HepG2 (cell line): ENCODE measurements at regions not wholly inside any gene's neighbourhood (a gene's known extent, or its start where the extent isn't known, plus 50 kb on each side); places are given as distances from the start of the nearest gene placed in this dataset.

Experiments used
- ATAC-seq: fragments of 200-7000 bp; cut with Tn5 transposase; 3 replicates; pipeline ENCODE4 v1.9.1; 2020; ENCODE audit warnings: mild to moderate bottlenecking, moderate library complexity
- BruUV-seq: library from RNA; stranded (reverse); fragments of 400-500 nt; replicated peaks from 2 replicates; lab custom pipeline; 2021; lab: Mats Ljungman, UMichigan
- CTCF ChIA-PET: fragments of 300-600 bp; formaldehyde crosslinking; extraction: SDS; loops from one replicate; lab custom pipeline; 2021; ENCODE audit warnings: low total read pairs, inconsistent platforms, low intra/inter-chr PET ratio; lab: Yijun Ruan, JAX
- POLR2A ChIA-PET: fragments of 350-600 bp; sonication (Branson Sonifier 250); formaldehyde crosslinking; loops from one replicate; lab custom pipeline; 2020; ENCODE audit warnings: antibody characterized with exemption, inconsistent platforms; lab: Yijun Ruan, JAX
- DNase-seq: peaks from one replicate; pipeline ENCODE4 v3.0.0-alpha.2; 2015; ENCODE audit warnings: low spot score
- FAIRE-seq: peaks from 3 replicates; lab custom pipeline; 2011; peaks lifted over from hg19 to GRCh38; lab: Jason Lieb, UNC
- H2AFZ ChIP-seq: one replicate; pipeline ENCODE4 v1.6.1; 2011; ENCODE audit warnings: low read length, inconsistent platforms
- H3K27ac ChIP-seq: fragments of 300-600 bp; 3 replicates; pipeline ENCODE4 v1.8.0; 2011; ENCODE audit warnings: mixed run types, mild to moderate bottlenecking, mixed read lengths, low read length, inconsistent platforms; ENCODE audit not compliant: insufficient read depth; ENCODE audit errors: extremely low read length
- H3K27me3 ChIP-seq, 2 experiments: fragments of 200-600 bp in 1 of 2; 2 replicates in 1 of 2; 3 replicates in 1 of 2; pipeline versions ENCODE4 v1.6.0 to v1.8.0; 2011; ENCODE audit warnings: low read length in 2 of 2, mild to moderate bottlenecking in 2 of 2, moderate library complexity in 2 of 2, inconsistent platforms in 1 of 2; ENCODE audit not compliant: insufficient read depth in 2 of 2, control insufficient read depth in 1 of 2
- H3K36me3 ChIP-seq, 2 experiments: fragments of 200-600 bp in 1 of 2; replicated peaks in 1 of 2; 2 replicates in 1 of 2; 3 replicates in 1 of 2; pipeline versions ENCODE4 v1.5.1 to v1.8.0; 2011; ENCODE audit warnings: low read length in 2 of 2, inconsistent platforms in 1 of 2; ENCODE audit not compliant: insufficient read depth in 2 of 2, control insufficient read depth in 1 of 2
- H3K4me1 ChIP-seq: 2 replicates; pipeline ENCODE4 v1.5.1; 2012; ENCODE audit warnings: low read length, inconsistent platforms; ENCODE audit not compliant: insufficient read depth
- H3K4me2 ChIP-seq: 2 replicates; pipeline ENCODE4 v1.6.0; 2011; ENCODE audit warnings: low read depth, low read length, inconsistent platforms
- H3K4me3 ChIP-seq, 3 experiments: fragments of 200-600 bp in 1 of 3; sonication (generic), shearing (Covaris generic) in 1 of 3; replicated peaks in 1 of 3; 2 replicates each; pipeline ENCODE4 v1.5.1; 2011 to 2016; ENCODE audit warnings: low read length in 3 of 3, inconsistent platforms in 2 of 3, low read depth in 2 of 3, mild to moderate bottlenecking in 2 of 3, control low read depth in 1 of 3, mixed read lengths in 1 of 3; ENCODE audit not compliant: insufficient read depth in 1 of 3
- H3K79me2 ChIP-seq: one replicate; pipeline ENCODE4 v1.6.1; 2011; ENCODE audit warnings: low read length, inconsistent platforms; ENCODE audit not compliant: insufficient read depth
- H3K9ac ChIP-seq: 2 replicates; pipeline ENCODE4 v1.6.0; 2011; ENCODE audit warnings: mild to moderate bottlenecking, low read depth, low read length, inconsistent platforms; ENCODE audit not compliant: insufficient read depth
- H3K9me3 ChIP-seq: 2 replicates; pipeline ENCODE4 v1.5.1; 2012; ENCODE audit warnings: mild to moderate bottlenecking, low read length
- H4K20me1 ChIP-seq: 2 replicates; pipeline ENCODE4 v1.6.0; 2011; ENCODE audit warnings: inconsistent platforms, mild to moderate bottlenecking, low read length, moderate library complexity; ENCODE audit not compliant: insufficient read depth
- ARNTL ChIP-seq: sonication (generic); formaldehyde crosslinking; IDR thresholded peaks from 2 replicates; pipeline ENCODE4 v1.4.0; 2020; ENCODE audit warnings: mild to moderate bottlenecking, missing genetic modification reagents
- CENPX ChIP-seq: sonication (generic); formaldehyde crosslinking; IDR thresholded peaks from 2 replicates; pipeline ENCODE4 v1.9.0; 2021; ENCODE audit warnings: mild to moderate bottlenecking, missing genetic modification reagents, moderate library complexity
- HOXA9 ChIP-seq: sonication (generic); formaldehyde crosslinking; IDR thresholded peaks from 2 replicates; pipeline ENCODE4 v1.8.1; 2022; ENCODE audit warnings: missing genetic modification reagents, mild to moderate bottlenecking, moderate library complexity, borderline replicate concordance
- MED1 ChIP-seq: sonication (generic); formaldehyde crosslinking; IDR thresholded peaks from 2 replicates; pipeline ENCODE4 v1.4.0; 2020; ENCODE audit warnings: missing genetic modification reagents
- MXI1 ChIP-seq: IDR thresholded peaks from 3 replicates; pipeline ENCODE4 v1.6.1; 2012; ENCODE audit warnings: low read depth, low read length, inconsistent platforms, borderline replicate concordance
- NKX3-1 ChIP-seq: sonication (generic); formaldehyde crosslinking; IDR thresholded peaks from 2 replicates; pipeline ENCODE4 v1.5.0; 2020; ENCODE audit warnings: missing genetic modification reagents
- RARA ChIP-seq: IDR thresholded peaks from 2 replicates; pipeline ENCODE4 v1.6.1; 2016; ENCODE audit warnings: missing genetic modification reagents, missing compliant biosample characterization
- SNAI1 ChIP-seq: sonication (generic); formaldehyde crosslinking; IDR thresholded peaks from 2 replicates; pipeline ENCODE4 v1.5.0; 2020; ENCODE audit warnings: mild to moderate bottlenecking, missing genetic modification reagents, borderline replicate concordance
- SOX5 ChIP-seq: IDR thresholded peaks from 2 replicates; pipeline ENCODE4 v1.6.1; 2016; ENCODE audit warnings: borderline replicate concordance
- SRY ChIP-seq: sonication (generic); formaldehyde crosslinking; IDR thresholded peaks from 2 replicates; pipeline ENCODE4 v1.8.0; 2022; ENCODE audit warnings: mild to moderate bottlenecking, missing genetic modification reagents
- ZNF17 ChIP-seq: sonication (generic); formaldehyde crosslinking; IDR thresholded peaks from 2 replicates; pipeline ENCODE4 v1.5.0; 2020; ENCODE audit warnings: mild to moderate bottlenecking, missing genetic modification reagents
- ZNF546 ChIP-seq: sonication (generic); formaldehyde crosslinking; conservative IDR thresholded peaks from 2 replicates; pipeline ENCODE4 v1.8.1; 2023; ENCODE audit warnings: mild to moderate bottlenecking, missing genetic modification reagents
- ZNF776 ChIP-seq: sonication (generic); formaldehyde crosslinking; IDR thresholded peaks from 2 replicates; pipeline ENCODE4 v1.4.0; 2020; ENCODE audit warnings: mild to moderate bottlenecking, missing genetic modification reagents
- WGBS: methylation state at CpG from one replicate; pipeline ENCODE4 v1.1.6; 2017; ENCODE audit warnings: low lambda C conversion rate; 5-methylcytosine and 5-hydroxymethylcytosine counted together
- in situ Hi-C: cut with HindIII; loops from 2 replicates; pipeline ENCODE4 v1.10.0; 2017; ENCODE audit warnings: low pct_unique_long_range_greater_than_20kb; ENCODE audit not compliant: extremely low pct_ligation_motif_present
- intact Hi-C: fragments of 100-400 bp; cut with micrococcal nuclease; formaldehyde crosslinking; loops from one replicate; pipeline ENCODE4 v1.10.0; 2022; ENCODE audit not compliant: unreplicated experiment
- TF ChIP-seq, protein P1 (sequence below): sonication (generic); formaldehyde crosslinking; IDR thresholded peaks from 2 replicates; pipeline ENCODE4 v1.5.1; 2020; ENCODE audit warnings: mild to moderate bottlenecking, missing genetic modification reagents, moderate library complexity
- TF ChIP-seq, protein P2 (sequence below): sonication (generic); formaldehyde crosslinking; IDR thresholded peaks from 2 replicates; pipeline ENCODE4 v1.4.0; 2020; ENCODE audit warnings: missing genetic modification reagents

DNA sequence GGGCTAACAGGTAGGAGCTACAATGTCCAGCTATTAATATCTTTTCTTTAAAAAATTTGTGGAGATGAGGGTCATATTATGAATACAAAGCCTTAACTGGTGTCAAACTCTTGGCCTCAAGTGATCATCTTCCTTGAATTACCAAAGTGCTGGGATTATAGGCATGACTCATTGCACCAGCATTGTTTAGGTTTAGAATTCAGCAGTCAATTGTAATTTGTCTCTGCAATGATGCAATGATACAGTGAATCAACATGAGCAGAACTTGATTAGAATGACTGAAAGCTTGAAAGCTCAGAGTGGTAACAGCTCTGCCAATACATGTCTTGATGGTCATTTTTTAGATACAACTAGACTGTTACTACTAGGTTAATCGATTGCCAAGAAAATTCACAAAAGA, 752.8 kb upstream of the MIR17HG start:
- no TSS peak for BruUV-seq
- Histone ChIP-seq H3K4me2 (no peak overlapping the region), H3K4me1 (no peaks in the 10 kb centered on the region), H3K9ac (no peak overlapping the region), H3K27me3 (no peaks in the 10 kb centered on the region), H3K9me3 (peaks cover 25% of the 10 kb centered on the region), H4K20me1 (no peaks in the 10 kb centered on the region), H3K27ac (no peak overlapping the region), H2AFZ (no peak overlapping the region)
- POLR2A ChIA-PET: no interaction called here
- FAIRE-seq: no peak
- CTCF ChIA-PET: no interaction called here
- 0% methylated on average over 1 of the region's 1 CpG for WGBS
- intact Hi-C loops: no loop called here
- ATAC-seq: no peak
- TF ChIP-seq HOXA9 (CRISPR knock-in tag): no peak
- TF ChIP-seq SNAI1 (CRISPR knock-in tag): no peak
- TF ChIP-seq MXI1: no peak
- no peak for TF ChIP-seq ZNF17 (CRISPR knock-in tag)
- TF ChIP-seq, all 625 proteins: peak for 0
- in situ Hi-C loops: no loop called here
- H3K36me3 ChIP-seq: no peaks in the 10 kb centered on the region
- no peaks in the 10 kb centered on the region for H3K79me2 ChIP-seq
- DNase-seq: no peak
- no peak overlapping the region for H3K4me3 ChIP-seq

DNA sequence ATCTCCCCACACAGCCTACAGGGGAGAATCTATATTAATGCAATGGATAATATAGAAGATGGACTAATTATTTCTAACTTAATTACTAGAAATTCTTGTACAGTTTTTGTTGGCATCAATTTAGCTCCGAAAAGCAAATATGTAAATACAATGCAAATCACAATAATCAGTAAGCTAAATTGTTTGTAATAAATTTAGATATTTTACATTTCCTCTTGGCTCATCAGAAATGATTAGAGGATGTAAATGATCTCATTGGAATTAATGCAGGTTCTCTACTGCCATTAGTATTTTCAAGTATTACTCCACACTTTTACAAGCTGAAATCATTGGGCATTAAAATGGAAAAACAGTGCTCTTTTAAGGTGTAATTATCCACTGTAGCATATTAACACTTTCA, 741.8 kb upstream of the MIR17HG start:
- Histone ChIP-seq H3K4me1 (no peaks in the 10 kb centered on the region), H3K9me3 (peaks cover 11% of the 10 kb centered on the region), H3K4me2 (no peak overlapping the region), H3K27ac (no peak overlapping the region), H3K36me3 (no peaks in the 10 kb centered on the region), H3K9ac (no peak overlapping the region), H3K4me3 (no peak overlapping the region), H4K20me1 (no peaks in the 10 kb centered on the region), H3K79me2 (no peaks in the 10 kb centered on the region), H2AFZ (no peak overlapping the region), H3K27me3 (no peaks in the 10 kb centered on the region)
- DNase-seq: no peak
- FAIRE-seq: no peak
- CTCF ChIA-PET: no interaction called here
- intact Hi-C loops (no loop called here), in situ Hi-C loops (no loop called here)
- POLR2A ChIA-PET: no interaction called here
- no TSS peak for BruUV-seq
- no peak for ATAC-seq
- WGBS: 2% methylated on average over 1 of the region's 1 CpG
- TF ChIP-seq RARA (CRISPR knock-in tag) (no peak), CENPX (CRISPR knock-in tag) (no peak), ZNF776 (CRISPR knock-in tag) (no peak), NKX3-1 (no peak), ZNF546 (CRISPR knock-in tag) (no peak), SRY (no peak), ARNTL (no peak), SOX5 (no peak), MED1 (CRISPR knock-in tag) (no peak)
- TF ChIP-seq, protein P1, sequence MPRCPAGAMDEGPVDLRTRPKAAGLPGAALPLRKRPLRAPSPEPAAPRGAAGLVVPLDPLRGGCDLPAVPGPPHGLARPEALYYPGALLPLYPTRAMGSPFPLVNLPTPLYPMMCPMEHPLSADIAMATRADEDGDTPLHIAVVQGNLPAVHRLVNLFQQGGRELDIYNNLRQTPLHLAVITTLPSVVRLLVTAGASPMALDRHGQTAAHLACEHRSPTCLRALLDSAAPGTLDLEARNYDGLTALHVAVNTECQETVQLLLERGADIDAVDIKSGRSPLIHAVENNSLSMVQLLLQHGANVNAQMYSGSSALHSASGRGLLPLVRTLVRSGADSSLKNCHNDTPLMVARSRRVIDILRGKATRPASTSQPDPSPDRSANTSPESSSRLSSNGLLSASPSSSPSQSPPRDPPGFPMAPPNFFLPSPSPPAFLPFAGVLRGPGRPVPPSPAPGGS (CRISPR knock-in tag): no peak
- TF ChIP-seq, protein P2, sequence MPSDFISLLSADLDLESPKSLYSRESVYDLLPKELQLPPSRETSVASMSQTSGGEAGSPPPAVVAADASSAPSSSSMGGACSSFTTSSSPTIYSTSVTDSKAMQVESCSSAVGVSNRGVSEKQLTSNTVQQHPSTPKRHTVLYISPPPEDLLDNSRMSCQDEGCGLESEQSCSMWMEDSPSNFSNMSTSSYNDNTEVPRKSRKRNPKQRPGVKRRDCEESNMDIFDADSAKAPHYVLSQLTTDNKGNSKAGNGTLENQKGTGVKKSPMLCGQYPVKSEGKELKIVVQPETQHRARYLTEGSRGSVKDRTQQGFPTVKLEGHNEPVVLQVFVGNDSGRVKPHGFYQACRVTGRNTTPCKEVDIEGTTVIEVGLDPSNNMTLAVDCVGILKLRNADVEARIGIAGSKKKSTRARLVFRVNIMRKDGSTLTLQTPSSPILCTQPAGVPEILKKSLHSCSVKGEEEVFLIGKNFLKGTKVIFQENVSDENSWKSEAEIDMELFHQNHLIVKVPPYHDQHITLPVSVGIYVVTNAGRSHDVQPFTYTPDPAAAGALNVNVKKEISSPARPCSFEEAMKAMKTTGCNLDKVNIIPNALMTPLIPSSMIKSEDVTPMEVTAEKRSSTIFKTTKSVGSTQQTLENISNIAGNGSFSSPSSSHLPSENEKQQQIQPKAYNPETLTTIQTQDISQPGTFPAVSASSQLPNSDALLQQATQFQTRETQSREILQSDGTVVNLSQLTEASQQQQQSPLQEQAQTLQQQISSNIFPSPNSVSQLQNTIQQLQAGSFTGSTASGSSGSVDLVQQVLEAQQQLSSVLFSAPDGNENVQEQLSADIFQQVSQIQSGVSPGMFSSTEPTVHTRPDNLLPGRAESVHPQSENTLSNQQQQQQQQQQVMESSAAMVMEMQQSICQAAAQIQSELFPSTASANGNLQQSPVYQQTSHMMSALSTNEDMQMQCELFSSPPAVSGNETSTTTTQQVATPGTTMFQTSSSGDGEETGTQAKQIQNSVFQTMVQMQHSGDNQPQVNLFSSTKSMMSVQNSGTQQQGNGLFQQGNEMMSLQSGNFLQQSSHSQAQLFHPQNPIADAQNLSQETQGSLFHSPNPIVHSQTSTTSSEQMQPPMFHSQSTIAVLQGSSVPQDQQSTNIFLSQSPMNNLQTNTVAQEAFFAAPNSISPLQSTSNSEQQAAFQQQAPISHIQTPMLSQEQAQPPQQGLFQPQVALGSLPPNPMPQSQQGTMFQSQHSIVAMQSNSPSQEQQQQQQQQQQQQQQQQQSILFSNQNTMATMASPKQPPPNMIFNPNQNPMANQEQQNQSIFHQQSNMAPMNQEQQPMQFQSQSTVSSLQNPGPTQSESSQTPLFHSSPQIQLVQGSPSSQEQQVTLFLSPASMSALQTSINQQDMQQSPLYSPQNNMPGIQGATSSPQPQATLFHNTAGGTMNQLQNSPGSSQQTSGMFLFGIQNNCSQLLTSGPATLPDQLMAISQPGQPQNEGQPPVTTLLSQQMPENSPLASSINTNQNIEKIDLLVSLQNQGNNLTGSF (CRISPR knock-in tag): no peak
